ENCODE measurements at regions not wholly inside any gene's neighbourhood (a gene's known extent, or its start where the extent isn't known, plus 50 kb on each side); places are given as distances from the start of the nearest gene placed in this dataset.

DNA sequence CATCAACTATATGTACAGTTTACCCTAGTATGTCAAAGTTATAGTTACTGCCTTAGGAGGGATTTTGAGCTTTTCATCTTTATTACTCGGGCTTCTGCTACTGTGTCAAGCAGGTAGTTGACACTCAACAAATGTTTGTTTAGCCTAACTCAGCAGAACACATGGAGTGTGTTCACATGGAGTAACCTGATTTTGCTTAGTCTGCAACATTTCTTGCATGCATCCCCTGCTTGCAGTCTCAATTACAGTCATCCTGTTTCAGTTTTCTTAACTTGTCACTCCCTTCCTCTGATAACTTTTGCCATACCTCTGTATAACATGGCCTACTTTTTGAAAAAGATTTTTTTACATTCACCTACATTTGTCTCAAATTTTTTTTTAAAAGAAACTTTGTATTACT is 135.5 kb downstream of the NMUR2 start:
- DNase-seq: no peak

DNA sequence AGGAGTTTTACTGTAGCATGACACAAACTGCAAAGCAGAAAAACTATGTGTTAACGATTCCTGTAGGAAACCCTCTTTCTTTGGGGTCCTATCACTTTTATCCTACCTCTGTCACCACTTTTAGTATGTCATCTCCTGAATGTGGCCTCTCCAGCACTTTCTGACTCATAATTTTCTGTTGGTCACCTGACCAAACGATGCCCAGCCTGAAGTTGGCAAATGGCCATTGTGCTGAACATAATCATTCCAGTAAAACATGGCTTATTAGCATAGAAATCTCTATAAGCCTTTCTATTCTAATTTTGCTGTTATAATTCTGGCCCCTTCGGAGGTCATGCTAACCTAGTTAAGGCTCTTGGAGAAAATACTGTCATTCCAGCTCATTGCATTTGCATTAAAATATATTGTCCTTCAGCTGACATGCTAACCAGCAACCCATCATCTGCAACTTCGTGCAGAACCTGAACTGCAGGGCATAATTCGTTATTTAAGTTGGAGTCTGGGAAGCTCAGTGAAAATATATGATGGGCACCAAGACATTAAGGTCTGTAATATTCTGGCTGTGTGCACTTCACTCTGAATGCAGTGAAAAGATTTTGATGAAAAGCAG is 140.3 kb downstream of the NMUR2 start:
- DNase-seq: no peak

DNA sequence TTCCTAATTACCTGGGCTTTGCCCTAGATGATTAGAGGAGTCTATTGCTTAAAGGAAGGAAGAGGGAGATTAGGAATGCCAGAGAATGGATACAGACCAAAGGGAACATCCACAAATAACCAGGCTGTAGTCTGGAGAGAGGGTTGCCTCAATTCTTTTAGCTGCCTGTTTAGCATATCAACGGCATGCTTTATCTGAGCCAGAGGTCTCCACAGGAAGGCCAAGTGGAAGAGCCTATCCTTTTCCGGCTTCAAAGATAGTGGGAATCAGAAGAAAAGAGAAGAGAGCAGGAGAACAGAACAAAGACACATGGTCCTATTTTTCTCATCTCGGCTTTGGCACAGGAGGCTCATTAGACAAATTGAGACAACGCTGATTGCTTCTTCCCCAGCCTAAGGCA is 142.4 kb downstream of the NMUR2 start:
- DNase-seq: no peak

DNA sequence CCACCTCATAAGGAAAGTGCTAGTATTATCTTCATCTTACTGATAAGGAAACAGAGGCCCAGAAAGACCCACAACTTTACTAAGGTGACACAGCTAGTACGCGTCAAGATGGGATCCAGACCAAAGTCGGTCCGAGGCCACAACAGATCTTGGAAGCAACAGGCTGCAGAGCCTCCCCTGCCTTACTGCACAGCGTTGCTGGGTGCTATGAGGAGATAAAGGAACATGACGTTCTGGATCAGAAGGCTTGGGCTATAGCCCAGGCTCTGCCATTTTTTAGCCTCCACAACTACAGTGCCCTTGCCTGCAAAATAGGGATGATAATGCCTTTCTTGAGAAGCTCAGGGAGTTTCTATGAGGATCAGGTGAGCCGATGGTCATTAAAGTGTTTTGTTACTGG is 144.1 kb downstream of the NMUR2 start:
- no peak for DNase-seq

DNA sequence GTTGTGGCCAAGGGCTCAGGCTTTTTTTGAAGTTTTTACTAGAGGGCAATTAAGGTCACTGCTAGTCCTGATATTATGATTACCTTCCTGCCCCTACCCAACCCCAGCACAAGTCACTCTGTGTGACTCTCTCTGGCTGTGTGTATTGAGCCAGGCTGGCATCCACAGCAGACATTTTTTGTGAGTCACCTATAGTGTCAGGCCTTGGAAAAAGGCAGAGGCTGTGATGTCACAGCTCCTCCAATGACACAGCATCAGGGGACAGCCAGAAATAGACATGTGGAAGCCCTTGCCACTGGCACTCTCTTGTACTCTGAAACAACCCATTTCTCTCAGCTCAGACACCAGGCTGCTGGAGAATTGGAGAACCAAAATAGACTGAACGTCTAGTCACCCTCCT is 145.4 kb downstream of the NMUR2 start:
- no peak for DNase-seq

DNA sequence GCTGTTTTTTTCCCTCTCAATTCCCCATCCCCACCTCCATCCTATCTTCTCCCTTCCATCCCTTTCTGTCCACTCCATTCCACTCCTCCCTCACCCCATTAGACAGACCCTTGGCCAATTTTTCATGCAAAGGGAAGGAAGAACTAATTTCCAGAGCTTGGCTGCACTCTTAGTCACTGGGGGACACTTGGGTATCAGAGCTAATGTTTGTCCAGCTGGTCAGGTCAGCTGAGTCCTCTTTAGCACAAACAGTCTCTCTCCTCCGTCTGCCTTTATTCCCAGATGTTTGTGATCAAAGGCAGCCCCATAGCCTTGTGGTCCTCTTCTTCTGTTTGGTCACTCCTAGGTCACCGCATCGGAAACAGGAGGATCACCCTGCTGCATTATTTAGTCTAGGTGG is 148.5 kb downstream of the NMUR2 start:
- DNase-seq: no peak

DNA sequence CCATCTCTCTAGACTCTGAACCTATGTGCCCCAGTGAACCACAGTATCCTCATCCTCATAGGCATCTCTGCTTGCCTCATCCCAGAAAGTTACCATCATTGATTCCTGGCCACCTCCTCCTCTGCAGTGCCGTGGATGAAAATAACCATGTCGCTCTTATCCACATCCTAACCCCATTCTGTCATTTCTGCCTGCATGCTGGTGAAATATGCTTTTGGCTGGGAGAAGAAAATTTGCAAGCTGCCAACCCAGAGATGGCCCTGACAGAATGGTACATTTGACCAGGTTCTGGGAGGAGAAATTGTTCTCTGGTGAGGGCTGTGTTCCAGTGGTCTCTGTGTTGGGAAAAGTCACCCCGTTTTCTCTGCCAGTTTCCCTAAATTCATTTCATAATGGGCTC is 149.7 kb downstream of the NMUR2 start:
- DNase-seq: no peak

DNA sequence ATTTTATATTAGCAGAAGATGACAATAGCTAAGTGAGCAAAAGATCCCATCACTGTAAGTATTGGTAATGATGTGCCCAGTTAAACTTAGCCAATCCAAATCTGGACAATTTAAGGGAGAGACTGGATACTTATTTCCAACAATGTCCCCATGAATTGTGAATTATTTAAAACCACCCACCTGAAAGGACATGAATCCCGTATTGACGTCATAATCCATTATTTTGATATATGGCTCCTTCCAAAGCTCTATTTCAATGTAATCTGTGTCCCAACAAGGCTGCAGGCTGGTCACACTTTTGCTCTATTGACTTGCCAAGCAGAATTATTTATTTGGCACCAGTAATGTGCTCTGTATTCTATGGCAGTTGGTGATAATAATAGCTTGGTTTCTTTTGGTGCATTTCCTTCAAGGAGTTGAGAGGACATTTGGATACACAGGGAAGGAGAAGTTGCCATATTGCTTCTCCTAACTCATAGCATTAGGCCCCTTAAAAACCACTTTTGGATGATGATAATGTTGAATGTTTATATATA is 157.2 kb downstream of the NMUR2 start:
- DNase-seq: no peak

DNA sequence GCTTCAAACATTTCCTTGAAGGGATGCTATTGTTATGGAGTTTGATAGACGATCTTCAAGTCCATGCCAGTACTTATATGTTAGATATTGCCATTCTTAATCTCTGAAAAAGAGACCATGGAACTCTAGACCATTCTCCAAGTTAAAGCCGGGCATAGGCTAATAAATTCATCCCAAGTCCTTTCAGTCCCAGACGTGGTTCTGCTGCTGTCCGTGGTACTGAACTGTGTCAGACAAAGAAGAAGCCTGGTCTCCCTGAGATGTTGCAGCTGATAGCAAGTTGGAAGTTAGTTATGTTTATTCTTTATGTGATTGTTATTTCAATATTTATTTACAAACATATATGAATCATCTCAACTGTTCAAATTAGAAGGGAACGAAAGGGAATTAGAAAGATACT is 158.7 kb downstream of the NMUR2 start:
- DNase-seq: no peak

DNA sequence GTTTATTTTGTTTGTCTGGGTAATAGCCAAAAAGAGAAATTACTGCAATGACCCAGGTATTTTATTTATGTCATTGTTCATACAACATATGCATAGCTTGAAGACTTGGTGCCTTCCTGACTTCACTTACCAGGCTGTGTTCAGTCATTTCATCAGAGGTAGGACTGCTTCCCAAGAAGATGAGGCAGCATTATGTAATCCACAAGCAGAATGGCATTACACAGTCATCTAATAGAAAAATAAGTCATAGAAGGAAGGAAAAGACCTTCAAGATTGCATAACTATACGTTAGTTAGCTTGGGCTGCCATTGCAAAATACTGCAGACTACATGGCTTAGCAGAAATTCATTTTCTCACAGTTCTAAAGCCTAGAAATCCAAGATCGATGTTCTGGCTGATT is 167.5 kb downstream of the NMUR2 start:
- DNase-seq: no peak

DNA sequence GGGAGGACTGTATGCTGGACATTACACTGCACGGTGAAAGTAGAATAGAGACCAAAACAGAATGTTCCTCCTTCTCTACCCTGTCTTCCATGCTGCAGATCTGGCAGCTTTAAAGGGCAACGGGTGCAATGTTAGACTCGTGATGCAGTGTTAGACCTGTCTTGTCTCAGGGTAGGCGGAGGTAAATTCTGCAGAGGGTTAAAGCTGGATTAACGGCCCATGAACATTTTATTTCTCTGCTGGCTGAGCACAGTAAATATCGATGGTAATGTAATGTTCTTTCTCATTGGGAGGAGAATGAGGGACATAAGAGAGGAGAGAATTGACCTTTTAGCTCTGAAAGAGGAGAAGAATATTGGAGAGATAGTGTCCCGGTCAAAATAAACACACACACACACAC is 178.9 kb downstream of the NMUR2 start:
- no peak for DNase-seq

DNA sequence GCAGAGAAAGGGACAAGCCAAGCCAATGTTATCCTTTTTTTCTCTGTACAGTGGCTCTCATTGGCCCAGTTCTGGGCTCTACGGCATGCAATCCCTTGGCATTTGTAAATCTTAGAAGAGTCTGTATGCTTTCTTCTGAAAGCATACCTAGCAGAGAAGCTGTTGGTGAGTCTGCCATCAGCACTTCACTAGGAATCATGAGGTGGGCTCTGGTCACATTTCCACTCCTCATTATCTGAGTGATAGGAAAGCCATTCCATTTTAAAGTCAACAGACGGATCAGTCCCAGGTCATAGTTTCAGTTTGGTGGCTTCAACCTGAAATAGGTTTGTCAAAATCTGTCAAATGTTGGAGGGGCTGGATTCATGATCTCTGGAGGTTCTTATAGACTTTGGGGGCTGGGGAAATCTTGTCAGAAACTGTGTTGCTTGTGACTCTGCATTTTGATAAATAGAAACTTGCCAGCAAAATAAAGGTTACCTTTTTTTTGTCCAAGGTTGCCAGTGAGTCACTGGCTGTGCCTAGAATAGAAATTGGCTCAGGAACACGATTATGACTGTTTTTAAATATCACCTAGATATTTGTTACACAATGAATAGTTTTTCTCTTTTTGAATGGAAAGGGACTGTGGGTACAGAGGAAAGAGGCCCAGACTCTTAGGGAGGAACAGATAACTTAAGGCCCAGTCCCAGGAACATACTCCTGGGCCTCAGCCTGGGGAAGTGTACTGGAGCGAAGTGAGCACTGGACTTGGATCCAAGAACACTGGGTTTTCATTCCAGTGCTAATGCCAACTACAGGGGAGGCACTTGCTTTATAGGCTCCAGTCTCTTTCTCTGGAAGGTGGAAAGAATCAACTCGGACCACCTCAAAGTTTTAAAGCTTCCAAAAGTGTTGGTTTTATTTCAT is 183.1 kb downstream of the NMUR2 start:
- no peak for DNase-seq

DNA sequence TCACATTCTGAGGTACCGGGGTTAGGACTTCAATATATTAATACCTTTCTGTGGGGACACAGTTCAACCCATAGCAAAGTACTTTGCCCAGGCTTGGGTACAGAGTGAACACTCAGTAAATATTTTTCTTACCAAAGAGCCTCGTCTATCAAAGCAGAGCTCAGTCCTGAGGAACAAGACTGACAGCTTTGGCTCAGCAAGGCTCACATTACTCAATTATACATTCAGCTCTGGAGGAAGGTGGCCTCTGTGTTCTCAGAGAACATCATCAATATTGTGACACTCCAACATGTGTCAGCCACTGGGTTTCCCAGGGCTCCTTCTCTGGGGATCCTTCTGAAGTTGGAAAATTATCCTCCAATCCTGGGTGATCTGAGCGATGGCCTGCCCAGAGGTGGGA is 186.4 kb downstream of the NMUR2 start:
- DNase-seq: no peak

DNA sequence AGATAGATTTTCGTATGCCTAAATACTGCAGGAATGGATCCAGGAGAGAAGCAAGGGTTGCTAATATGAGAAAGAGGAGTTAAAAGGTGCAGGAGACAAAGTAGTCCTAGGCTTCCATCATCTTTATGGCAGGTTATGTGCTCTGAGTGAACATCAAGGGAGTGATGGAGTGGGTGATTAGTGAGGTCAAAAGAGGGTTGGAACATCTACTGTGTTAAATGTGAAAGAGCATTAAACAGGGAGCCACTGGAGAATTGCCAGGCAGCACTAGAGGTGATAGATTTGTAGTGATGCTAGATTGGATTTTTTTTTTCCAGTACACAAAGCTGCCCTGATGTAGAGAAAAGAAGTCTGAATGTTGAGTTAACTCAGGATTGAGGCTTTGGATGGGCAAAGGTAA is 199.3 kb downstream of the NMUR2 start:
- no peak for DNase-seq

DNA sequence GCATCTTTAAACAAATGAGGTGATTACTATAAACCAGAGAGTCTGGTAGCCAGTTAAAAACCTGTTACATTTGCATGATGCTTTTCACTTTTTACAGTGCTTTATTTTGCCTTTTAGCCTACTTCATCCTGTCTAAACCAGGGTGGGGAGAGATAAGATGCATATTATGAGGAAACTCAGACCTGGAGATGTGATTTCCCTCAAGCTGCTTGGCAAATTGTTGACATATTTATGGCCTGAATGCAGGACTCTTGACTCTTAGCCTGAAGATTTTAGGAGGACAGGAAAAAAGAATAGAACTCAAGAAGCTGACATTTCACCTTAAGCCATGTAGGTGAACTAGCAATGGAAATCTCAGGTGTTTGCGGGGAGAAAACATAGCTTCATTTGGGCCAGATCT is 202.8 kb downstream of the NMUR2 start:
- no peak for DNase-seq

DNA sequence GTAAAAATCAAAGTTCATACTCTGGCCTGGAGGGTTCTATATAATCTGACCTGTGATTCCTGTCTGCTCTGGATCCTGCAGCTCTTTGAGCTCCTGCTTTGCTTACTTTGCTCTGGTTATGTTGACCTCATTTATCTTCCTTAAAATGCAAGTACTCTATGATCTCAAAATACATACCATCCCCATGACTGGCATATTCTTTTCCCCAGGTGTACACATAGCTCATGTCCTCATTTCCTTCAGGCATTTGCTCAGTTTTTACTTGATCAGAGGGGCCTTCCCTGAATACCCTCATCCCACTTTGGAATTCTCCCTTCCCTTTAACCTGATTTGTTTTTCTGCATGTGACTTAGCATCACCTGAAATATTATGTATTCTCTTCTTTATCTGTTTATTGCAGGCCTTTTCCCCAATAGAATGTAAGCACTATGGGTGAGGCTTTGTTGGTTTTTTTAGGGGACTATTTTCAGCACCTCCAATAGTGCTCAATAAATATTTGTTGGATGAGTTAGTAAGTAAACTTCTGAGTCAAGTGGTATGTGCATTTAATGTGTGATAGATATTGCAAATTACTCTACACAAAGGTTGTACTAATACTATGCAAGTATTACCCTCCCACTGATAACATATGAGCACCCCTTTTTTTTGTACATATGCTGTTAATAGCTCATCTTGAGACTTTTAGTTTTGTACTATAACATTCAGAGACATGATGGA is 211.5 kb downstream of the NMUR2 start:
- DNase-seq: no peak

DNA sequence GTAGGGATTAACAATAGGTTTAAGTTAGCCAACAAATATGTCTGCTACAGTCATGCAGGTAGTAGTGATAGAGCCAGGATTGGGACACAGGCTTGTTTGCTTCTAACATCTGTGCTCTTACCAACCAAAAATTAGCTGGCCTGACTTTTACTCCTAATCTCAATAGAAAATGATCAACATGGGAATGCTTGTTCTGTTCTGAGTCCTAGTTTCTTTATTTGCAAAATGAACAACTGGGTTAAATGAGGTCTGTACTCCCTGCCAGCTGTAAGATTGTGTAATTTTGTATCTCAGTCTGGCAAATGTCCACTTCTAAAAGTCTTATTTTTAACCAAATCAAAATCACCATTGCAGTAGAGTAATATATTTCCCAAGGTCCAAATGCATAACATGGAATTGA is 216.8 kb downstream of the NMUR2 start:
- no peak for DNase-seq

DNA sequence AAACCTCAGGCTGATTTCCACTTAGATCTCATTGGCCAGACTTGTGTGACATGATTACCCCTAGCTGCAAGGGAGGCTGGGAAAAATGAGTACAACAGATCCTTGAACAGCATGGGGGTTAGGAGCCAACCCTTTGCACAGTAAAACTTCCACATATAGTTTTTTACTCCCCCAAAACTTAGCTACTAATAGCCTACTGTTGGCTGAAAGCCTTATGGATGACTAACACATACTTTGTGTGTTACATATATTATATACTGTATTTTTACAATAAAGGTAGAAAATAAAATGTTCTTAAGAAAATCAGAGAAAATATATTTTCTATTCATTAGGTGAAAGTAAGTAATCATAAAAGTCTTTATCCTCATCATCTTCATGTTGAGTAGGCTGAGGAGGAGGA is 217.4 kb downstream of the NMUR2 start:
- no peak for DNase-seq

DNA sequence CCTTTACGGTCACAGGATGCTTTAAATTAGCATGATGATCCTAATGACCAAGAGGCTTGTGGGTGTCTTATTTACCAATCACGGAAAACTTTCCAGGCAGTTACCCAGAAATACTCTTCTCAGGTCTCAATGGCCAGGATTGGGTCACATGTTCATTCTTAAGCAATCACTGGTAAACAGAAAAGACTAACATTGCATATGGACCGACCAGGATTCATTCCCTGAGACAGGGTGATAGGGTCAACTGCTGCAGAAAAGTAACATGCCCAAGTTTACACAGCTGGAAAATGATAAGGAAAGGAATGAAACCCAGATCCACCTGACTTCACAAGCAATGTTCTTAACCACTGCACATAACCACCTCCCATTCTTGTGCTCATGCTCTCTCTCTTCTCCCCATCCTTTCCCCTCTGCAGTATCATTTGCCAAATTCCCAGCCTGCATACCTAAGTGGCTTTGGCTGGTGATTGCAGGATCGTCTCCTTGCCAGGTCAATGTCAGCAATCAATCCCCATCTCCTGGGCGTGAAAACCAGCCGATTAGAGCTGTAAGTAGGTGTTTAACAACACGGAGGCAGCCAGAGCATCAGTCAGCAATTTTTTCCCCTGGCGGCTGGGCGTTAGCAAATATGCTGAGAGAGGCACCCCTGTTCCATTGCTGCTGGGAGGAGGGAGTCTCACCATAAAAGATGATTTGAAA is 219.4 kb downstream of the NMUR2 start:
- no peak for DNase-seq

DNA sequence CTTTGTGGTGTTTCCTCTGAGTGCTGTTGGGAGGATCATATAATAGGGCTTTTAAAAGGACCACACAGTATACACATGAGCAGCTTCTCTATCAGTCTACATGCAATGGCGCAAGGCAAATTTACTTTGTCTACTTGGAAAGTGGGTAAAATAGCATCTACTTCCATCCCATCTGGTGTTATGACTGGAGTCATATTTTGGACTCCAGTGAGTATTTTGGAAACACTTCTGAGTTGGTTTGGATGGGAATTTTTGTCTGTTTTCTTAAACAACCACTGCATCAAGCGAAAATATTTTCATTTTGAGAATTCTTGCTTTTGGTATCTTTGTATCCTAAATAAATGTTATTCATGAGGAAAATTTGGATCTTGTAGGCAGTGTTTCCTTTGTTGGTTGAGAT is 220.8 kb downstream of the NMUR2 start:
- DNase-seq: no peak

DNA sequence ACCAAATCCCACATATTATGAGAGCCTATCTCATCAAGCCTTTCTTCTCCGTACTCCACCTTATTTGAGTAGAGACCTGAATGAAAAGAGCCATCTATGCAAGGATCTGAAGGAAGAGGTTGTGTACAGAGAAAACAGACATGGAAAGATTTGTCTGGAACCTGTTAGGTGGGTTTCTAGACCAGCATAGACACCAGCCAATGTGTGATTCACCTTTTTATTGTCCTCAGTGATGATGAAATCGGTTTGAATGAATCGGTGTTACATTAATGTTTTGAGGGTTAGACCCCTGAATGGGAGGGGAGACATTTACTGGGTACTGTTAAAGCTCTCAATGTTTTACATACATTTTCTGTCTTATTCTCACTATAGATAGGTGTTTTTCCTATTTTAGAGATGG is 223.6 kb downstream of the NMUR2 start:
- no peak for DNase-seq

DNA sequence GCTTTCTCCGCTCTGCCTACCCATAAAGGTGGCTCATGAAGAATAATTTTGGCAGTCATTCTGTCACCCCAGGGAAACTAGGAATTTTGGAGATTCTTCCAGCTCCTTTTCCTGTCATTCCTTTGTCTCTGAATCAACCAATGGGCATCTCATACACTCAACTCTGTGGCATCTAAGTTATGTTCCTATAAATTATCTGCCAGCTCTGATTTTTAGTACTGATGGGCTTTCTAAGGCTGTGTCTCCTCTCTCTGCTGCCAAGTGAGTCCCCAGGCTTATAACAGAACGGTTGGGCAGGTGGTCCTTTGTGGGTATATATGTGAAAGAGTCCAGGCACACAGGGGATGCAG is 226.8 kb downstream of the NMUR2 start:
- no peak for DNase-seq

DNA sequence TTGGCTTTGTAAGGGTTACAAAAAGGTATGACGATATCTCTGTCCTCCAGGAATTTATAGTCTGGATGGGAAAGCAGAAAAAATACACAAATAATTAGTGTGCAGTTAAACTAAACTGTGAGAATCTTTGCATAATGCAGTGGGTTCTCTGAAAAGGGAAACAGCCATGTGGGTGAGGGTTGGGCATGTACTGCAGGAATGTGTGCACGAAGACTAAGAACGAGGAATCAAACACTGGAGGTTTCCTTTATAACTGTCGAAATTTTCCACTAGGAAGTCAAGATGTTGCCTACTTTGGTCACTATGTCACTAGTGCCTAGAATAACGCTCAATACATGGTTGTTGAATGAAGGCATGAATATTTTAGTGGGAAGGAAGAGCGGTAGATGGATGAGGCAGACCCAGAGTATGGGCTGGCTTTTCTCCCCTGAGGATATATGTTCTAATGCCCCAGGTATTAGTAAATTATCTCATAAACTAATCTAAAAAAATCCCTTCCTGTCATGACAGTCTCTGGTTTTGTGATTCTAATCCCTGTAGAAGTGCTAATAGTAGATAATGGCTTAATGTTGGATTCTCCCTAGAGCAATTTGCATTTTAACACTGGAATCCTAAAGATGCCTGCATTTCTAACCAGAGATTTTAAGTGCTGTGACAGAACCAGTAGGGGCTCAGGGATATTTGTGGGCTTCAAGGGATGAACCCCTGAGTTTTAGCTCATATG is 227.3 kb downstream of the NMUR2 start:
- no peak for DNase-seq
